ENCODE measurements at regions not wholly inside any gene's neighbourhood (a gene's known extent, or its start where the extent isn't known, plus 50 kb on each side); places are given as distances from the start of the nearest gene placed in this dataset.

- DNase-seq = no peak
These were observed 190.5 kb upstream of the CSF3R start for GRCh38 chr1:36673202-36673601.

- DNase-seq = no peak
These were observed 186.5 kb upstream of the CSF3R start for GRCh38 chr1:36669262-36669661.

GRCh38 chr1:36667836-36668235 is 185.1 kb upstream of the CSF3R start:
- DNase-seq = no peak

- DNase-seq = no peak
These were observed 184.5 kb upstream of the CSF3R start for GRCh38 chr1:36667256-36667655.

- DNase-seq = no peak
These were observed 182.9 kb upstream of the CSF3R start for GRCh38 chr1:36665478-36666080.

- no peak for DNase-seq
These were observed 182.0 kb upstream of the CSF3R start for GRCh38 chr1:36664571-36665287.

- no peak for DNase-seq
These were observed 181.2 kb upstream of the CSF3R start for GRCh38 chr1:36663772-36664430.

GRCh38 chr1:36658838-36659237 is 176.1 kb upstream of the CSF3R start:
- DNase-seq = no peak

GRCh38 chr1:36657826-36658225 is 175.1 kb upstream of the CSF3R start:
- no peak for DNase-seq

GRCh38 chr1:36656838-36657237 is 174.1 kb upstream of the CSF3R start:
- DNase-seq = no peak

GRCh38 chr1:36656271-36656670 is 173.6 kb upstream of the CSF3R start:
- DNase-seq = no peak

- no peak for DNase-seq
These were observed 171.9 kb upstream of the CSF3R start for GRCh38 chr1:36654586-36654985.

GRCh38 chr1:36653850-36654249 is 171.1 kb upstream of the CSF3R start:
- no peak for DNase-seq

GRCh38 chr1:36652586-36652985 is 169.9 kb upstream of the CSF3R start:
- no peak for DNase-seq

GRCh38 chr1:36652011-36652410 is 169.3 kb upstream of the CSF3R start:
- no peak for DNase-seq

- DNase-seq = no peak
These were observed 168.6 kb upstream of the CSF3R start for GRCh38 chr1:36651176-36651910.

GRCh38 chr1:36650200-36651065 is 167.7 kb upstream of the CSF3R start:
- DNase-seq = peak in 3 of 4 experiments; percentile 10 to 54 (median 43)

GRCh38 chr1:36645867-36646266 is 163.2 kb upstream of the CSF3R start:
- DNase-seq = no peak

- DNase-seq = no peak
These were observed 161.8 kb upstream of the CSF3R start for GRCh38 chr1:36644556-36644955.

- no peak for DNase-seq
These were observed 160.9 kb upstream of the CSF3R start for GRCh38 chr1:36643371-36644270.

- DNase-seq = no peak
These were observed 160.1 kb upstream of the CSF3R start for GRCh38 chr1:36642802-36643201.
